Activated CD4-positive, alpha-beta T cell treated with anti-CD3 and anti-CD28 coated beads, Interleukin-2, amount 10 ng/mL, durations not matched to agents 7 days and 5 days (primary cell): ENCODE measurements at regions not wholly inside any gene's neighbourhood (a gene's known extent, or its start where the extent isn't known, plus 50 kb on each side); places are given as distances from the start of the nearest gene placed in this dataset.
A peak's percentile ranks its signal among the peaks of the same experiment; 100 is the strongest.

Experiments used
- CTCF ChIA-PET: fragments of 350-600 bp; sonication (Branson Sonifier 250); formaldehyde crosslinking; loops from one replicate; lab custom pipeline; 2021; ENCODE audit warnings: antibody characterized with exemption; lab: Charles Lee
- POLR2A ChIA-PET: fragments of 350-600 bp; sonication (Branson Sonifier 250); formaldehyde crosslinking; loops from one replicate; lab custom pipeline; 2021; ENCODE audit warnings: antibody characterized with exemption; lab: Charles Lee
- DNase-seq: peaks from one replicate; pipeline ENCODE4 v3.0.0-alpha.2; 2020
- H3K27ac Mint-ChIP-seq: one replicate; pipeline ENCODE4 v1.8.0; 2021; ENCODE audit warnings: mild to moderate bottlenecking, moderate library complexity, mixed read lengths
- H3K27me3 Mint-ChIP-seq: one replicate; pipeline ENCODE4 v1.8.0; 2021; ENCODE audit warnings: mixed read lengths
- H3K36me3 Mint-ChIP-seq: one replicate; pipeline ENCODE4 v1.8.0; 2021; ENCODE audit warnings: low read depth, mixed read lengths
- H3K4me1 Mint-ChIP-seq: one replicate; pipeline ENCODE4 v1.8.0; 2021; ENCODE audit warnings: mixed read lengths
- H3K4me3 Mint-ChIP-seq: one replicate; pipeline ENCODE4 v1.8.0; 2021; ENCODE audit warnings: mild to moderate bottlenecking, moderate library complexity, mixed read lengths
- H3K9me3 Mint-ChIP-seq: one replicate; pipeline ENCODE4 v1.8.0; 2021; ENCODE audit warnings: mixed read lengths

DNA sequence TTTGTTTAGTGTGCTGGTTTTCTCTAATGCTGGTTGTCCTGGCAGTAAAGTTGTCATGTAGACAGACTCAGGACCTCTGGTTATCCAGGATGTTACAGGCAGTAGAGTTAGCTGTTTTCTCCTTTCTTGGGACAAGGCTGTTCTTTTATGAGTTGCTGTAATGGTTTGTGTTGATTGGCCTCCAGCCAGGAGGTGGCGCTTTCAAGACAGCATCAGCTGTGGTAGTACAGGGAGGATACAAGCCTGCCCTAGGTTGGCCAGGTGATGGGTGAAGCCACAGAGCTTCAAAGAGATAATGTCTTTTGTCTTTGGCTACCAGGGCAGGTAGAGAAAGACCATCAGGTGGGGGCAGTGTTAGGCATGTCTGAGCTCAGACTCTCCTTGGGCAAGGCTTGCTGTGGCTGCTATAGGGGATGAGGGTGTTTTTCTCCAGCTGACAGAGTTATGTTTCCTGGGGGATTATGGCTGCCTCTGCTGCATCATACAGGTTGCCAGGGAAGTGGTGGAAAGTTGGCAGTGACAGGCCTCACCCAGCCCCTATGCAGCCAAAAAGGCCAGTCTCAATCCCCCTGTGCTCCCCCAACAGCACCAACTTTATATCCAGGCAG is 127.2 kb upstream of the TAB2 start:
- peak; percentile 22 for DNase-seq
- H3K4me3 Mint-ChIP-seq: no peak overlapping the region
- H3K27ac Mint-ChIP-seq: no peak overlapping the region
- H3K4me1 Mint-ChIP-seq: peaks cover 27% of the 10 kb centered on the region
- ChIA-PET POLR2A (no interaction called here), CTCF (interaction anchor here (1.0 to 1.8 kb wide), 8 partner anchors 11 to 149 kb away, joined by 3 to 8 read pairs (median 3); no protein-coding TSS in a partner anchor)
- H3K27me3 Mint-ChIP-seq: no peaks in the 10 kb centered on the region
- peaks cover 56% of the 10 kb centered on the region for H3K9me3 Mint-ChIP-seq
- H3K36me3 Mint-ChIP-seq: peaks cover 52% of the 10 kb centered on the region

DNA sequence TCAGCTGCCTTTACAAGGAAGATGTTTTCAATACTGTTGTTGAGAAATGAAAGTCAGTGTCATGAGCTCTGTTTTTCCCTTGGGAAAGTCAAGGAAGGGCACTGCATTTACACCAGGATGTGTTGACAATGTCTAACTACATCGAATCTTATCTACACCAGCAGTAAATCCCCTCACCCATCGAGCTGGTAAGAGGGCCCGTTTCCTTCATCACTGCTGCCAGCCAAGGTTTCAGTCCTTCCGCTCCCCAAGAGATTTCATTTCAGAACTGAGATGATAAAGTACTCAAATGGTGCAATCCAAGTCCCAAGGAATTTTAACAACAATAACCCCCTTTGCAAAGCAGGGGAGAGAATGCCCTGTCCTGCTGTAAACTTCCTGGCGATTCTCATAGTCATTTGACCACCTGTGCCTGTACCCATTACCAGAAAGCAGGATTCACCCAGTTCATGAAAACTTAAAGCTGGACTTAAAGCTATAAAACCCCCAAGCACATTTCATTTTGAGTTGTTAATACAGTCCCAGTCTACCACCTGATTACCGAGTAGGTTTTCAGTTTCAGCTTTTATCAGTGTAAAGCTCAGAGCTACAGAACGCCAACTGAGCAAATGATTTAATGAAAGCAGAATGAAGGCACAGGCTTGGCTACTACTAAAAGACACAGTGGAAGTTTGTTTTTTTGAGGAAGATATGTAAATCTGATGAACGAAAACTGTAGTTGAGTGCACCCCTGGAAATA is 122.5 kb upstream of the TAB2 start:
- peaks cover 44% of the 10 kb centered on the region for H3K9me3 Mint-ChIP-seq
- CTCF ChIA-PET: interaction anchor here (0.9 to 3.4 kb wide), 14 partner anchors 9 to 110 kb away, joined by 3 to 14 read pairs (median 4); no protein-coding TSS in a partner anchor
- no peaks in the 10 kb centered on the region for H3K27me3 Mint-ChIP-seq
- H3K27ac Mint-ChIP-seq: peak overlapping the region; percentile 1
- POLR2A ChIA-PET: no interaction called here
- peaks cover 22% of the 10 kb centered on the region for H3K4me1 Mint-ChIP-seq
- no peak for DNase-seq
- no peak overlapping the region for H3K4me3 Mint-ChIP-seq
- H3K36me3 Mint-ChIP-seq: peaks cover 49% of the 10 kb centered on the region

DNA sequence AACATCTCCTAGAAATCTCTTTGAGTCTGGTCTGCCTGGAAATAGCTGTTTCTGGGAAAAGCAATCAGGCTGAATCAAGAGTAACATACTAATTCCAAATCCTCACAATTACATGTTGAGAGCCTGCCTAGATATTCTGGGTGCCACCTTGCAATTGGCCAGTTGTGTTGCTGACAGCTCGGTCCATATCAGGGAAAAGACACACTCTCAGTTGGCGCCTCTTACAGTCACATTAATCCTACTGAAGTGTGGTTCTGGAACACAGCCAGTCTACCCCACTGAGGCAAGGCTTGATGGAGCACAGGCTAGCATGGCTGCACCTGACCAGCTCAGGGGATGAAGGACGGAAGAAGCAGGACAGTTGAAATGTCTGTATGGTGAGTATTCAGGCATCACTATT is 121.4 kb upstream of the TAB2 start:
- Mint-ChIP-seq H3K4me3 (no peak overlapping the region), H3K27me3 (no peaks in the 10 kb centered on the region), H3K27ac (no peak overlapping the region), H3K4me1 (peaks cover 19% of the 10 kb centered on the region), H3K9me3 (peaks cover 45% of the 10 kb centered on the region), H3K36me3 (peaks cover 52% of the 10 kb centered on the region)
- POLR2A ChIA-PET: no interaction called here
- DNase-seq: no peak
- CTCF ChIA-PET: interaction anchor here (0.9 to 3.4 kb wide), 10 partner anchors 8 to 67 kb away, joined by 3 to 14 read pairs (median 6); no protein-coding TSS in a partner anchor

DNA sequence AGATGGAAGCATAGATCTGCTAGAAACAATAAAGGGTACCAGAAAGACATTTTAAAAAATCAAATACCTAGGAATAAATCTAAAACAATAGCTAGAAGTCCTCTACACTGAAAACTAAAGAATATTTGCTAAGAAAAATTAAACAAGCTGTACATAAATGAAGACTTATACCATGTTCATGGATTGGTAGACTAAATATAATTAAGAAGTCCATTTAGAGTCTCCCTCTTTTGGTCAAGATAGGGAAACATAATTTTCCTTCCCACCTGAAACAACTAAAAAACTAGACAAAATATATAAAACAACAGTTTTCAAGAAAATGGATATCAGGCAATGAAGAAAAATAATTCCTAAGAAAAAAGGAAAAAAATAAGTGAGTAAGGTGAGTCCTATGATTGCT is 120.0 kb upstream of the TAB2 start:
- peaks cover 60% of the 10 kb centered on the region for H3K36me3 Mint-ChIP-seq
- DNase-seq: no peak
- CTCF ChIA-PET: interaction anchor here (0.7 to 2.5 kb wide), 5 partner anchors 11 to 153 kb away, joined by 3 to 9 read pairs (median 3); no protein-coding TSS in a partner anchor
- H3K27me3 Mint-ChIP-seq: no peaks in the 10 kb centered on the region
- H3K9me3 Mint-ChIP-seq: peaks cover 52% of the 10 kb centered on the region
- H3K4me1 Mint-ChIP-seq: peaks cover 21% of the 10 kb centered on the region
- POLR2A ChIA-PET: interaction anchor here (0.7 kb wide), 1 partner anchor 20 kb away, joined by 3 read pairs; no protein-coding TSS in a partner anchor
- no peak overlapping the region for H3K4me3 Mint-ChIP-seq
- H3K27ac Mint-ChIP-seq: no peak overlapping the region

- H3K36me3 Mint-ChIP-seq: peaks cover 68% of the 10 kb centered on the region
- H3K27me3 Mint-ChIP-seq: no peaks in the 10 kb centered on the region
- CTCF ChIA-PET: interaction anchor here (1.4 to 1.6 kb wide), 2 partner anchors 10 to 24 kb away, joined by 3 read pairs; no protein-coding TSS in a partner anchor
- peaks cover 27% of the 10 kb centered on the region for H3K4me1 Mint-ChIP-seq
- no peak overlapping the region for H3K4me3 Mint-ChIP-seq
- no peak for DNase-seq
- POLR2A ChIA-PET: no interaction called here
- H3K9me3 Mint-ChIP-seq: peaks cover 52% of the 10 kb centered on the region
- no peak overlapping the region for H3K27ac Mint-ChIP-seq
Observed at GRCh38 chr6:149198265-149198664, 119.2 kb upstream of the TAB2 start.

- peaks cover 19% of the 10 kb centered on the region for H3K4me1 Mint-ChIP-seq
- no peak overlapping the region for H3K4me3 Mint-ChIP-seq
- H3K27me3 Mint-ChIP-seq: no peaks in the 10 kb centered on the region
- POLR2A ChIA-PET: no interaction called here
- CTCF ChIA-PET: interaction anchor here (1.5 to 3.2 kb wide), 3 partner anchors 11 to 13 kb away, joined by 5 to 11 read pairs (median 6); no protein-coding TSS in a partner anchor
- H3K27ac Mint-ChIP-seq: no peak overlapping the region
- no peak for DNase-seq
- H3K36me3 Mint-ChIP-seq: peaks cover 72% of the 10 kb centered on the region
- peaks cover 57% of the 10 kb centered on the region for H3K9me3 Mint-ChIP-seq
Observed at GRCh38 chr6:149200282-149200945, 117.1 kb upstream of the TAB2 start.

DNA sequence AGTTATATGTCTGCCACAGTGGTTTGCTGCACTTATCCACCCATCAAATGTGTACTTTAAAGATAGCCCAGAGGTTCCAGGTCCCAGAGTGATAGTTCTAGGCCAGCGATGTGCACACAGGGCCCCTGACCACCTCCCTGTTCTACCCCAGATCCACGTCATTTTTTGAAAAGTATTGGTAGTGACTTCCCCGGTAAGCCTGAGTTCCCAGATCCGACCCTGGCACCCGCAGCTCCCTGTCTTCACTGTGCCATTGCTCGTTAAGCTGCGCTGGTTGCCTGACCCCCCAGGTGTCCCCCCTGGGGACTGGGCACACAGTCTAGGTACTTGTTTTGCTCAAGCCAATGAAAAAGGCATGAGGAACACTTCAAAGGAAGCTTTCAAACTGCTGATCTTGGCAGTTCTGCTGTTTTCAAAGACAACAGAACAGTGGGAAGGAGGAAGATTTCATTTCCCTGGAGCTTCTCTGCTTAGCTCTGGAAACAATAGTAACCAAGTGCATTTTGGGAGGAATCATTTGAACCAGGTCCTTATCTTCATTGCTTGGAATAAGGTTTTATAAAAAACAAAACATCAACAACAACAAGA is 116.3 kb upstream of the TAB2 start:
- Mint-ChIP-seq H3K27me3 (no peaks in the 10 kb centered on the region), H3K4me1 (peaks cover 19% of the 10 kb centered on the region), H3K9me3 (peaks cover 58% of the 10 kb centered on the region), H3K4me3 (no peak overlapping the region), H3K36me3 (peaks cover 69% of the 10 kb centered on the region), H3K27ac (no peak overlapping the region)
- ChIA-PET POLR2A (no interaction called here), CTCF (interaction anchor here (1.7 to 3.2 kb wide), 3 partner anchors 12 to 20 kb away, joined by 5 to 11 read pairs (median 6); no protein-coding TSS in a partner anchor)
- no peak for DNase-seq

DNA sequence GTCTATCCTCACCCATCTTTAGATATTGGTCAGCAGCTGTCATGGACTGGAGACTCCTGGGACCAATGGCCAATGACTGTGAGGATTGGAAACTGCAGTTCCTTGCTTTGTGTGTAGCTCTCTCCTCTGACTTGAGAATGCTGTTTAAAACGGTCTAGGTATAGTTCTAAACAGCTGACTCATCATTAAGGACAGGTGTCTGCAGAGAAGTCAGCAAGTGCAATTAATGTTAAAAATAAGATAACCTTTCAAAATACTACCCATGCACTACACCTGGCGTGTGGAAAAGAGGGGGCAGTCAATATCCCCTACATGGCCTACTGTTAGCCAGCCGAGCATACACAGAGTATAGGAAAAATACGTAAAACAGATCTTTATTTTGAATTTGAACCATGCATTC is 115.4 kb upstream of the TAB2 start:
- ChIA-PET POLR2A (no interaction called here), CTCF (interaction anchor here (1.2 to 3.2 kb wide), 5 partner anchors 11 to 88 kb away, joined by 3 to 11 read pairs (median 5); no protein-coding TSS in a partner anchor)
- no peak for DNase-seq
- Mint-ChIP-seq H3K4me1 (peaks cover 19% of the 10 kb centered on the region), H3K27me3 (no peaks in the 10 kb centered on the region), H3K36me3 (peaks cover 60% of the 10 kb centered on the region), H3K4me3 (no peak overlapping the region), H3K9me3 (peaks cover 53% of the 10 kb centered on the region), H3K27ac (no peak overlapping the region)

- POLR2A ChIA-PET: no interaction called here
- no peaks in the 10 kb centered on the region for H3K27me3 Mint-ChIP-seq
- H3K4me1 Mint-ChIP-seq: peaks cover 16% of the 10 kb centered on the region
- H3K36me3 Mint-ChIP-seq: peaks cover 56% of the 10 kb centered on the region
- no peak for DNase-seq
- CTCF ChIA-PET: interaction anchor here (1.3 to 3.2 kb wide), 2 partner anchors 10 to 17 kb away, joined by 3 to 11 read pairs; no protein-coding TSS in a partner anchor
- H3K9me3 Mint-ChIP-seq: peaks cover 48% of the 10 kb centered on the region
- no peak overlapping the region for H3K27ac Mint-ChIP-seq
- no peak overlapping the region for H3K4me3 Mint-ChIP-seq
Observed at GRCh38 chr6:149202952-149203351, 114.6 kb upstream of the TAB2 start.

- peaks cover 56% of the 10 kb centered on the region for H3K36me3 Mint-ChIP-seq
- no peaks in the 10 kb centered on the region for H3K27me3 Mint-ChIP-seq
- ChIA-PET POLR2A (no interaction called here), CTCF (interaction anchor here (0.7 to 3.2 kb wide), 6 partner anchors 8 to 170 kb away, joined by 3 to 11 read pairs (median 4); no protein-coding TSS in a partner anchor)
- DNase-seq: no peak
- no peak overlapping the region for H3K4me3 Mint-ChIP-seq
- H3K9me3 Mint-ChIP-seq: peaks cover 45% of the 10 kb centered on the region
- H3K27ac Mint-ChIP-seq: no peak overlapping the region
- H3K4me1 Mint-ChIP-seq: peaks cover 14% of the 10 kb centered on the region
Observed at GRCh38 chr6:149203509-149203908, 114.0 kb upstream of the TAB2 start.

- no peak overlapping the region for H3K4me3 Mint-ChIP-seq
- CTCF ChIA-PET: interaction anchor here (0.7 to 2.7 kb wide), 5 partner anchors 10 to 25 kb away, joined by 3 to 14 read pairs (median 3); no protein-coding TSS in a partner anchor
- H3K27me3 Mint-ChIP-seq: no peaks in the 10 kb centered on the region
Observed at GRCh38 chr6:149208134-149208601, 109.3 kb upstream of the TAB2 start.

More at GRCh38 chr6:149208134-149208601, 109.3 kb upstream of the TAB2 start:
- Mint-ChIP-seq H3K36me3 (peaks cover 41% of the 10 kb centered on the region), H3K9me3 (peaks cover 28% of the 10 kb centered on the region), H3K4me1 (peaks cover 20% of the 10 kb centered on the region), H3K27ac (no peak overlapping the region)
- POLR2A ChIA-PET: no interaction called here
- DNase-seq: no peak
